ENCODE measurements at regions not wholly inside any gene's neighbourhood (a gene's known extent, or its start where the extent isn't known, plus 50 kb on each side); places are given as distances from the start of the nearest gene placed in this dataset.

DNA sequence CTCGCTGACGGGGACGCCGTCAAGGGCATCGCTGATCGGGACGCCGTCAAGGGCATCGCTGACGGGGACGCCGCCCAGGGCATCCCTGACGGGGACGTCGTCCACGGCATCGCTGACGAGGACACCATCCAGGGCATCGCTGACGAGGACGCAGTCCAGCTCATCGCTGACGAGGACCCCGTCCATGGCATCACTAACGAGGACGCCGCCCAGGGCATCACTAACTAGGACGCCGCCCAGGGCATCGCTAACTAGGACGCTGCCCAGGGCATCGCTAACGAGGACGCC is 945.2 kb downstream of the TUBA3C start:
- TF ChIP-seq, protein P1, sequence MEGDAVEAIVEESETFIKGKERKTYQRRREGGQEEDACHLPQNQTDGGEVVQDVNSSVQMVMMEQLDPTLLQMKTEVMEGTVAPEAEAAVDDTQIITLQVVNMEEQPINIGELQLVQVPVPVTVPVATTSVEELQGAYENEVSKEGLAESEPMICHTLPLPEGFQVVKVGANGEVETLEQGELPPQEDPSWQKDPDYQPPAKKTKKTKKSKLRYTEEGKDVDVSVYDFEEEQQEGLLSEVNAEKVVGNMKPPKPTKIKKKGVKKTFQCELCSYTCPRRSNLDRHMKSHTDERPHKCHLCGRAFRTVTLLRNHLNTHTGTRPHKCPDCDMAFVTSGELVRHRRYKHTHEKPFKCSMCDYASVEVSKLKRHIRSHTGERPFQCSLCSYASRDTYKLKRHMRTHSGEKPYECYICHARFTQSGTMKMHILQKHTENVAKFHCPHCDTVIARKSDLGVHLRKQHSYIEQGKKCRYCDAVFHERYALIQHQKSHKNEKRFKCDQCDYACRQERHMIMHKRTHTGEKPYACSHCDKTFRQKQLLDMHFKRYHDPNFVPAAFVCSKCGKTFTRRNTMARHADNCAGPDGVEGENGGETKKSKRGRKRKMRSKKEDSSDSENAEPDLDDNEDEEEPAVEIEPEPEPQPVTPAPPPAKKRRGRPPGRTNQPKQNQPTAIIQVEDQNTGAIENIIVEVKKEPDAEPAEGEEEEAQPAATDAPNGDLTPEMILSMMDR (IDR thresholded peaks at IDR 0.05; ENCODE audit: low read length): no peak
- no peak for TF ChIP-seq EZH2 (optimal IDR thresholded peaks at IDR 0.05; ENCODE audit: low read depth, low read length)
